Fibroblast of villous mesenchyme (primary cell): ENCODE measurements at regions not wholly inside any gene's neighbourhood (a gene's known extent, or its start where the extent isn't known, plus 50 kb on each side); places are given as distances from the start of the nearest gene placed in this dataset.

Experiments used
- DNase-seq: peaks from one replicate; pipeline ENCODE4 v3.0.0-alpha.2; 2010; ENCODE audit warnings: low read depth
- H3K4me3 ChIP-seq: 2 replicates; pipeline ENCODE4 v1.5.1; 2011; ENCODE audit warnings: low read depth, mild to moderate bottlenecking, low read length
- CTCF ChIP-seq: IDR thresholded peaks from 2 replicates; pipeline ENCODE4 v1.5.1; 2012; ENCODE audit warnings: low read depth, mild to moderate bottlenecking, low read length; ENCODE audit not compliant: insufficient read depth

GRCh38 chr7:118615681-118616080 lies 391.2 kb downstream of the ANKRD7 start:
- TF ChIP-seq CTCF = no peak
- no peak overlapping the region for H3K4me3 ChIP-seq
- DNase-seq = no peak

- TF ChIP-seq CTCF = no peak
- no peak overlapping the region for H3K4me3 ChIP-seq
- no peak for DNase-seq
These were observed 397.4 kb downstream of the ANKRD7 start for GRCh38 chr7:118621810-118622360.

- no peak overlapping the region for H3K4me3 ChIP-seq
These were observed 402.2 kb downstream of the ANKRD7 start for GRCh38 chr7:118626739-118627138.

GRCh38 chr7:118627467-118627866 lies 403.0 kb downstream of the ANKRD7 start:
- TF ChIP-seq CTCF = no peak
- H3K4me3 ChIP-seq = no peak overlapping the region
- DNase-seq = no peak

More at GRCh38 chr7:118626739-118627138, 402.2 kb downstream of the ANKRD7 start:
- DNase-seq = no peak
- TF ChIP-seq CTCF = no peak

GRCh38 chr7:118629898-118630438 lies 405.5 kb downstream of the ANKRD7 start:
- TF ChIP-seq CTCF = no peak
- no peak overlapping the region for H3K4me3 ChIP-seq
- no peak for DNase-seq

GRCh38 chr7:118642396-118642795 lies 417.9 kb downstream of the ANKRD7 start:
- H3K4me3 ChIP-seq = no peak overlapping the region
- DNase-seq = no peak
- TF ChIP-seq CTCF = no peak

GRCh38 chr7:118644346-118644745 lies 419.8 kb downstream of the ANKRD7 start:
- no peak overlapping the region for H3K4me3 ChIP-seq
- TF ChIP-seq CTCF = no peak
- DNase-seq = no peak
